Stomach (tissue), 4 donors: ENCODE measurements at regions not wholly inside any gene's neighbourhood (a gene's known extent, or its start where the extent isn't known, plus 50 kb on each side); places are given as distances from the start of the nearest gene placed in this dataset.
"Not testable (repeated sequence)": the region's sequence is repeated elsewhere in the genome, so short reads cannot be mapped to it uniquely, and the experiment has no call there.

ENCODE experiments used
- CTCF ChIP-seq, 7 experiments: fragments of 450-650 bp in 4 of 7; fragments of 200-600 bp in 3 of 7; sonication (generic) in 3 of 7; IDR thresholded peaks; one replicate each; pipeline ENCODE4 v1.5.1; 2016 to 2019; ENCODE audit warnings: antibody characterized with exemption in 7 of 7, control low read depth in 2 of 7, mild to moderate bottlenecking in 1 of 7
- EP300 ChIP-seq: sonication (generic); formaldehyde crosslinking; IDR thresholded peaks from one replicate; pipeline ENCODE4 v1.6.1; 2017; ENCODE audit warnings: antibody characterized with exemption
- POLR2A ChIP-seq, 4 donors: fragments of 450-650 bp; IDR thresholded peaks; one replicate each; pipeline ENCODE4 v1.6.1; 2016; ENCODE audit warnings: antibody characterized with exemption in 4 of 4, control low read depth in 2 of 4, mild to moderate bottlenecking in 1 of 4, moderate library complexity in 1 of 4
- POLR2AphosphoS5 ChIP-seq, 3 donors: sonication (generic); formaldehyde crosslinking; IDR thresholded peaks; one replicate each; pipeline ENCODE4 v1.6.1; 2016; ENCODE audit warnings: antibody characterized with exemption in 3 of 3

- not testable (repeated sequence) for TF ChIP-seq CTCF (IDR thresholded peaks at IDR 0.05); POLR2A (IDR thresholded peaks at IDR 0.05); POLR2AphosphoS5 (IDR thresholded peaks at IDR 0.05); EP300
Measured at GRCh38 chr10:108600511-108600910, 1322.8 kb downstream of the XPNPEP1 start.
